SU-DHL-6 (cell line): ENCODE measurements at regions not wholly inside any gene's neighbourhood (a gene's known extent, or its start where the extent isn't known, plus 50 kb on each side); places are given as distances from the start of the nearest gene placed in this dataset.

Experiments
- H2AFZ ChIP-seq: fragments of 200-600 bp; sonication (generic); 2 replicates; pipeline ENCODE4 v1.6.1; 2014; ENCODE audit warnings: low read depth, mild to moderate bottlenecking, moderate library complexity, mixed read lengths, antibody characterized with exemption, low read length; ENCODE audit not compliant: severe bottlenecking
- H3F3A ChIP-seq: fragments of 200-600 bp; shearing (Covaris generic); 2 replicates; pipeline ENCODE4 v1.6.0; 2016; ENCODE audit warnings: antibody characterized with exemption, mild to moderate bottlenecking; ENCODE audit not compliant: insufficient read depth
- H3K27ac ChIP-seq: fragments of 200-600 bp; sonication (generic); 2 replicates; pipeline ENCODE4 v1.5.1; 2016; ENCODE audit warnings: low read depth, mild to moderate bottlenecking, low read length, moderate library complexity, mixed read lengths
- H3K27me3 ChIP-seq: fragments of 200-600 bp; sonication (generic), shearing (Covaris generic); 2 replicates; pipeline ENCODE4 v1.6.0; 2014; ENCODE audit warnings: mild to moderate bottlenecking, low read length
- H3K36me3 ChIP-seq: fragments of 200-600 bp; sonication (generic); 2 replicates; pipeline ENCODE4 v1.6.1; 2014; ENCODE audit warnings: mild to moderate bottlenecking, low read length, mixed read lengths
- H3K4me2 ChIP-seq: fragments of 300-600, 200-600 bp; shearing (Covaris generic), sonication (generic); 2 replicates; pipeline ENCODE4 v1.6.0; 2014; ENCODE audit warnings: low read length, low read depth, mild to moderate bottlenecking; ENCODE audit not compliant: poor library complexity, severe bottlenecking
- H3K4me3 ChIP-seq: fragments of 200-600 bp; sonication (generic); 2 replicates; pipeline ENCODE4 v1.5.1; 2014; ENCODE audit warnings: antibody characterized with exemption, low read length, mild to moderate bottlenecking, mixed read lengths; ENCODE audit not compliant: insufficient read depth, poor library complexity, severe bottlenecking
- H3K79me2 ChIP-seq: fragments of 200-600 bp; sonication (generic); 2 replicates; pipeline ENCODE4 v1.6.1; 2014; ENCODE audit warnings: mild to moderate bottlenecking, low read length, moderate library complexity; ENCODE audit not compliant: insufficient read depth
- H3K9ac ChIP-seq: fragments of 200-600 bp; sonication (generic); 2 replicates; pipeline ENCODE4 v1.7.0; 2014; ENCODE audit warnings: mild to moderate bottlenecking, low read length
- H3K9me2 ChIP-seq: fragments of 200-600 bp; sonication (generic); replicated peaks from 2 replicates; pipeline ENCODE4 v1.6.1; 2014; ENCODE audit warnings: low read length; ENCODE audit not compliant: insufficient read depth
- H3K9me3 ChIP-seq: fragments of 200-600 bp; sonication (generic); 2 replicates; pipeline ENCODE4 v1.6.1; 2014; ENCODE audit warnings: low read length, mixed read lengths; ENCODE audit not compliant: insufficient read depth
- H4K20me1 ChIP-seq: fragments of 200-600 bp; sonication (generic); 2 replicates; pipeline ENCODE4 v1.6.1; 2014; ENCODE audit warnings: low read depth, mild to moderate bottlenecking, antibody characterized with exemption, low read length, moderate library complexity, mixed read lengths
- CTCF ChIP-seq: fragments of 200-600 bp; sonication (generic); IDR thresholded peaks from one replicate; pipeline ENCODE4 v1.5.1; 2017; ENCODE audit warnings: antibody characterized with exemption, mild to moderate bottlenecking, low read length, moderate library complexity; ENCODE audit not compliant: insufficient read depth, poor library complexity, severe bottlenecking
- EZH2phosphoT487 ChIP-seq: fragments of 200-600 bp; sonication (generic), shearing (Covaris generic); conservative IDR thresholded peaks from 2 replicates; pipeline ENCODE4 v1.6.1; 2018; ENCODE audit warnings: mild to moderate bottlenecking, antibody characterized with exemption, low read length, moderate library complexity, mixed read lengths

GRCh38 chr5:105754056-105754455, 1916.7 kb downstream of the EFNA5 start:
- Histone ChIP-seq H2AFZ (no peak overlapping the region), H3K36me3 (no peaks in the 10 kb centered on the region), H4K20me1 (no peaks in the 10 kb centered on the region), H3K27ac (no peak overlapping the region), H3K4me3 (no peak overlapping the region), H3F3A (no peaks in the 10 kb centered on the region), H3K27me3 (no peaks in the 10 kb centered on the region), H3K9ac (no peak overlapping the region), H3K4me2 (no peak overlapping the region), H3K9me2 (no peaks in the 10 kb centered on the region), H3K9me3 (no peaks in the 10 kb centered on the region), H3K79me2 (no peaks in the 10 kb centered on the region)
- no peak for TF ChIP-seq CTCF

- Histone ChIP-seq H3K4me2 (no peak overlapping the region), H3K36me3 (no peaks in the 10 kb centered on the region), H4K20me1 (no peaks in the 10 kb centered on the region), H3K4me3 (no peak overlapping the region), H3K9me3 (no peaks in the 10 kb centered on the region), H3K27me3 (no peaks in the 10 kb centered on the region), H3K79me2 (no peaks in the 10 kb centered on the region), H3F3A (no peaks in the 10 kb centered on the region), H2AFZ (no peak overlapping the region), H3K27ac (no peak overlapping the region), H3K9ac (no peak overlapping the region), H3K9me2 (no peaks in the 10 kb centered on the region)
- TF ChIP-seq EZH2phosphoT487 (no peak), CTCF (no peak)
Measured at GRCh38 chr5:105752801-105753200, 1917.9 kb downstream of the EFNA5 start.

GRCh38 chr5:105751908-105752307, 1918.8 kb downstream of the EFNA5 start:
- Histone ChIP-seq H3K27ac (no peak overlapping the region), H3K36me3 (no peaks in the 10 kb centered on the region), H3K79me2 (no peaks in the 10 kb centered on the region), H3F3A (no peaks in the 10 kb centered on the region), H3K9me2 (no peaks in the 10 kb centered on the region), H3K9me3 (no peaks in the 10 kb centered on the region), H3K27me3 (no peaks in the 10 kb centered on the region), H3K4me2 (no peak overlapping the region), H3K4me3 (no peak overlapping the region), H2AFZ (no peak overlapping the region), H3K9ac (no peak overlapping the region), H4K20me1 (no peaks in the 10 kb centered on the region)
- no peak for TF ChIP-seq EZH2phosphoT487
- no peak for TF ChIP-seq CTCF

- no peak overlapping the region for H3K4me2 ChIP-seq
- H3K9ac ChIP-seq = no peak overlapping the region
Measured at GRCh38 chr5:105745111-105745510, 1925.6 kb downstream of the EFNA5 start.

More at GRCh38 chr5:105745111-105745510, 1925.6 kb downstream of the EFNA5 start:
- H3K79me2 ChIP-seq = no peaks in the 10 kb centered on the region
- H3K9me2 ChIP-seq = no peaks in the 10 kb centered on the region
- no peaks in the 10 kb centered on the region for H3K27me3 ChIP-seq
- no peak overlapping the region for H3K4me3 ChIP-seq
- TF ChIP-seq EZH2phosphoT487 = no peak
- TF ChIP-seq CTCF = no peak
- no peaks in the 10 kb centered on the region for H3K9me3 ChIP-seq
- no peak overlapping the region for H2AFZ ChIP-seq
- H3F3A ChIP-seq = no peaks in the 10 kb centered on the region
- H4K20me1 ChIP-seq = no peaks in the 10 kb centered on the region
- H3K36me3 ChIP-seq = no peaks in the 10 kb centered on the region
- H3K27ac ChIP-seq = no peak overlapping the region
